Fibroblast of skin of left biceps (primary cell): ENCODE measurements at regions not wholly inside any gene's neighbourhood (a gene's known extent, or its start where the extent isn't known, plus 50 kb on each side); places are given as distances from the start of the nearest gene placed in this dataset.
"Not testable (repeated sequence)": the region's sequence is repeated elsewhere in the genome, so short reads cannot be mapped to it uniquely, and the experiment has no call there.

Experiments used
- DNase-seq, 2 experiments: peaks; one replicate each; pipeline ENCODE4 v3.0.0-alpha.2; 2013; ENCODE audit warnings: low read depth in 2 of 2

DNA sequence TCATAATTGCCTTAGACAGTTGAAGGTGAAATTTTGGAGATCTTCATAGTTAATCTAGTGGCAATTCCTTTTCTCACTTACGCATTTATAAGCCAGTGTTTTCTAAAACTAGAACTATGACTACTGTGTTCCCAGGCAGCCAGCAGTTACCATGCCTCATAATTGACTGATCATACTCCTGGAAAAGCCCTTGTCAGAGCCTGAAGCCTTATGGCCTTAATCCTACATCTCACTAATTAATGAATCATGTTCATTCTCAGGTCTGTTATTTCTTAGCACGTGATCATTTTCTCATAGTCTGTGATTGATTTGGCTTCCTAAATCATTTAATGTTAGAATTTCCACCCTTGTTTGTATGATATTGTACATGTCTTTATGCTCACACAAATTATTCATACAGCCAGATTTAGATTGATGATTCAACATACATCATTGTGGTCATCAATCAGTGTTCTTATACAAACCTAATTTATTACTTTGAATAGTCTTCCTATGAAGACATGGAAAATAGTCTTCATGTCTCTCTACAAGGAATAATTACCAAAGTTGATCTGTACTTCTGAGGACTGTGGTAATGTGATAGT is 132.6 kb upstream of the ASCC3 start:
- DNase-seq: no peak

DNA sequence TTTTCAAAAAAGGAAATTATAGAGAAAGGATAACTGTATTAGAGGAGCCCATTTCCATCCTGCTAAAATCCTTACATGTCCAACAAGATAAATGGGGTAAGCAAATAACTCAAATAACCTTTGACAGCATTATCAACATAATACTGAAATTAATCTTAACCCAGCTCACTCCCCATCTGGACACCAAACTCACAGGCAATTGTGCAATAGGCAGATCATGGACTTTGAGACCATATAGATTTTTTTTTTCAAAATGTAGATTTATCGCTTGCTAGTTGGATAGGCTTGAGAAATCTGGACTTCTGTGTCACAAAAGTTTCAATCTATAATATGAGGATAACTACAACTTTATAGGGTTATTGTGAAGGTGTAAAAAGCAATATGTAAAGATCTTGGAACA is 134.4 kb upstream of the ASCC3 start:
- no peak for DNase-seq

DNA sequence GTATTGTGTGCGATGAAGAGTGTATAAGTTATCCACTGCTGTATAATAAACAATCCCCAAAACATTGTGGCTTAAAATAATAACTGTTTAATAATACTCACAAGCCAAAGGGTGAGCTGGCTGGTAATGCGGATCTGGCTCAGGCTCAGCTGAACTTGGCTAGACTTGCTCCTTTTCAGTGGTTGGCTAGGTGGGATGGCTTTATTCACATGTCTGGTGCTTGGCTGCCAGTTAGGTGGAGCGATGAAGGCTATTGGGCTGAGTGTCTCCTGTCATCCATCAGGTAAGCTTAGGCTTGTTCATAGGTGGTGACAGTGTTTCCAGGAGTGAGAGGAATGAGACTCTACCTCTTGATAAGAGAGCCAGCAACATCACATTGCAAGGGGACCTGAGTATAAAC is 135.0 kb upstream of the ASCC3 start:
- no peak for DNase-seq

DNA sequence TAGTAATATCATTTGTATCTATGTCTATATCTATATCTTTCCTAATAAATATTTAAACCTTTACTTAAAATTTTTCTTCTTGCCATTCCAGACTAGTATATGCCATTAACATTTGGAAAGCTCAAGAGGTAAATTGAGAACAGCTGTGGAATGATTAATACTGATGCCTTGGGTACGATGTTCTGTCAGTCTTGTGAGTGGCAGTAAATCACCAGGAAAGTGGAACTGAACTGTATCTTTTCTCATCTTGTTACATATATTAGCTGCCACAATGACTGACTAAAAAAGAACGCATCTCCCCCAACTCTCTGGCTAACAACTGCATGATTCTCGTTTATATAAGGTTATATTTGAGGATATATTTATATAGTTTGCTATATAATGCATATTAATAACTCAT is 137.0 kb upstream of the ASCC3 start:
- DNase-seq: no peak

DNA sequence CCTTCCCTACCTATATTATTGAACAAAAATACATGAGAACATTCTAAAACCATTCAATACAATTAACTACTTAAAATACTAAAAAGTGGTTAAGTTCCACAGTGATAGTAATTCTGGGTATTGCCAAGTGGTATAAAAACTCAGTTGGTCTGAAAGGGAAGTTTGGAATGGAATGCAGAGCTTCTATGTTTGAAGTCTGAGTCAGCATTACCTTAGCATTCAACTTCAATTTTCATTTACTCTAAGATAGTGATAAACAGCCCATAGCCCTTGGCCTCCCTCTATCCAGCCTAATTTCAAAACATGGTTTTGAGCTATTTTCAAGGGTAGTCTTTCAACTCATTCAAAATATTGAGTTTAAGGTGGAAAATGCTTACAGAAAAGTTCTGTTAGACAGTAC is 140.4 kb upstream of the ASCC3 start:
- DNase-seq: no peak

DNA sequence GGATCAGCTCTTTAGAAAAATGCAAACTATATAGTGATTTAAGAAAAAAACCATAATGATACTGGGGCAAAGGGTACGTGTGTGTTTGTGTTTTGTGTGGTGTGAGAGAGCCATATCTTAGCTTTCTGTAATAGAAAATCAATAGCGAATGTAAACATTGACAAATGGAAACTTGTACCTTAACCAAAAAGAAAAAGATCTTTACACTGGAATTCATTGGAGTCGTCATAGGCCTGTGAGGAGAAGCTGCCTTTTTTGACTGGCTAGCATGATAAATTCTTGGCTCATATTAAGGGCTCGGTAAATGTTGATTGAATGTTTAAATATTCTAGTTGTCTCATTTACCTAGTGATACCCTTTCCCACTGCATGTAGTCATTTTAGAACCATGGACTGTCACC is 161.8 kb upstream of the ASCC3 start:
- DNase-seq: no peak

DNA sequence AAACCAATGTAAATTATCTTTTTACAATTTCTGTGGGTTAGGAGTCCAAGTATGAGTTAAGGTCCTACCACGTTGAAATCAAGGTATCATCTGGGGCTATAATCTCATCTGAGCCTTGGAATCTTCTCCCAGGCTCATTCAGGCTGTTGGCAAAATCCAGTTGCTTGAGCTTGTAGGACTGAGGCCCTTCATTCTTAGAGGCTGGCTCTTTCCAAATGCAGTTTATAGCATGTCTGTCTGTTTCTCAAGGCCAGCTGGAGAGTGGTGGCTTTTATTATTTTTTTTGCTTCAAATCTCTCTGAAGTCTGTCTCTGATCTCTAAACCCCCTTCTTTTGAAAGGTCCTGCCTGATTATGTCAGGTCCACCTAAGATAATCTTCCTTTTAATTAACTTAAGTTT is 177.2 kb upstream of the ASCC3 start:
- DNase-seq: no peak

DNA sequence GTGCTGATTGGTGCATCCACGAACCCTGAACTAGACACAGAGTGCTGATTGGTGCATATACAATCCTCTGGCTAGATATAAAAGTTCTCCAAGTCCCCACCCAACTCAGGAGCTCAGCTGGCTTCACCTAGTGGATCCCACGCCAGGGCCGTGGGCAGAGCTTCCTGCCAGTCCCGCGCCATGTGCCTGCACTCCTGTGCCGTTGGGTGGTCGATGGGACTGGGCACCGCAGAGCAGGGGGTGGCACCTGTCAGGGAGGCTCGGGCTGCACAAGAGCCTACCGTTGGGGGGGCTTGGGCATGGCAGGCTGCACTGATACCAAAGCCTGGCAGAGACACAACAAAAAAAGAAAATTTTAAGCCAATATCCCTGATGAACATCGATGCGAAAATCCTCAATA is 185.4 kb upstream of the ASCC3 start:
- no peak for DNase-seq

DNA sequence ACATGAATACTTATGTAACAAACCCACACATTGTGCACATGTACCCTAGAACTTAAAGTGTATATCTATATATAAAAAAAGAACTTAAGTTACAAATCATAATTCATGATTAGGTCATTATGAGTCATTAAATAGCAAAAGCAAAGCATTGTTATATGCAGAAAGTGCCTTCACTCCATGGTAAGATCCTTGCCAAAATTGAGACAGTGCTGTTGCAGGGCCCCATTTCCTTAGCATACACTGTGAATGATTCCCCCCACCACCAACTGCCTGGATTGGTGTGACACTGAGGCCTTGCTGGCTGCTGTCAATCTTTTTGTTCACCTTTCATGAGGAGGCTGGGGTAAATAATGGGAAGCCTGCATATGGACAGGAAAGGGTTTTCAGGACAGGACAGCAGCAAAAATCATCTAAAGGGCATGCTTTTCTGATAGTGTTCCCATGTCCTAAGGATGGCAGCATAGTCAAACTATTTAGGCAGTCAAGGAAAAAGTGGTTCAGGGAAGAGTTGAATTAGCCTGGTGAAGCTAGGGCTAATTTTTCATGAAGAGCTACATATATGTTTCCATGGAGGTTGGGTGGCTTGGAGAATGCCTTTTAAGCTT is 188.2 kb upstream of the ASCC3 start:
- no peak for DNase-seq

DNA sequence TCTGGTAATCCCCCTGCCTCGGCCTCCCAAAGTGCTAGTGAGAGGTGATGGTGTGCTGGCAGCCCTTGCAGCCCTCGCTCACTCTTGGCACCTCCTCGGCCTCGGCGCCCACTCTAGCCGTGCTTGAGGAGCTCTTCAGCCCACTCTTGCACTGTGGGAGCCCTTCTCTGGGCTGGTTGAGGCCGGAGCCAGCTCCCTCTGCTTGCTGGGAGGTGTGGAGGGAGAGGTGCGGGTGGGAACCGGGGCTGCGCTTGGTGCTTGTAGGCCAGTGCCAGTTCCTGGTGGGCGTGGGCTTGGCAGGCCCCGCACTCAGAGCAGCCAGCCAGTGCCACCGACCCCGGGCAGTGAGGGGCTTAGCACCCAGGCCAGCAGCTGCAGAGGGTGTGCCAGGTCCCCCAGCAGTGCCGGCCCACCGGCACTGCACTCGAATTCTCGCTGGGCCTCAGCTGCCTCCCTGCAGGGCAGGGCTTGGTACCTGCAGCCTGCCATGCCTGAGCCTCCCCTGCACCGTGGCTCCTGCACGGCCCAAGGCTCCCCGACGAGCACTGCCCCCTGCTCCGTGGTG is 189.0 kb upstream of the ASCC3 start:
- DNase-seq: no peak

DNA sequence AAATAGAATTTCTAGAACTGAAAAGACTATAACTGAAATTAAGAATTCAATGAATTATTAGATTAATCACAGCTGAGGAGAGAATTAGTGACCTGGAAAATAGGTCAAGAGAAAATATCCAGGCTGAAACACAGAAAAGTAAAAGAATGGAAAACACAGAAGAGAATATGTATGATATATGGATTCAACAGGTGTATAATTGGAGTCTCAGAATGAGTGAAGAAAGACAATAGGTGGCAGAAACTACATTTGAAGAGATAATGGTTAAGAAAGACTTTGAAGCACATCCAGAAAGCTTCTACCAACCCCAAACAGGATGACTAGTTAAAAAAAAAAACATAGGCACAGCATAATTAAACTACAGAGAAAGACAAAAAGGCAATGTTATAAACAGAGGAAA is 196.2 kb upstream of the ASCC3 start:
- no peak for DNase-seq

DNA sequence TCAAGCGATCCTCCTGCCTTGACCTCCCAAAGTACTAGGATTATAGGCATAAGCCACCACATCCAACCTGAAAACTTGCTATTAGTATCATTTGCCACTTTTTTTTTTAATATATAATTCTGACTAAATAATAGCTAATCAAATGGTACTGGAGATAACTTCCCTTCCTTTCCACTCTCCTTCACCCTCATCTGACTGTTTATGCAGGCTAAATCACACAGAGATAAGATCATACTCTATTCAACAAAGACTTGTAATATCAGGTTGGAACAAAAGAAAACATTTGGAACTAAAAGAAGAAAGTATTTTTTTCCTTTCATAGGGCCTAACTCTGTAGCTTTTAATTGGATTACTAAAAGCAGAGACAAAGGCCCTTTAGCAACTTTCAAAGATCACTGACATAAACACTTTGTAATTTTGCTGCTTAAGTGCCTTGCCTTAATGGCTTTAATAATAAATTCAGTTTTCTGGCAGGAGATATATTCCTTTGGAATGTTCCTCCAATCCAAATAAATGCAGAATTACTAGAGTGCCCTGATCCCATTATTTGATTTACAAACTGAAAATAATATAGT is 198.7 kb upstream of the ASCC3 start:
- no peak for DNase-seq

DNA sequence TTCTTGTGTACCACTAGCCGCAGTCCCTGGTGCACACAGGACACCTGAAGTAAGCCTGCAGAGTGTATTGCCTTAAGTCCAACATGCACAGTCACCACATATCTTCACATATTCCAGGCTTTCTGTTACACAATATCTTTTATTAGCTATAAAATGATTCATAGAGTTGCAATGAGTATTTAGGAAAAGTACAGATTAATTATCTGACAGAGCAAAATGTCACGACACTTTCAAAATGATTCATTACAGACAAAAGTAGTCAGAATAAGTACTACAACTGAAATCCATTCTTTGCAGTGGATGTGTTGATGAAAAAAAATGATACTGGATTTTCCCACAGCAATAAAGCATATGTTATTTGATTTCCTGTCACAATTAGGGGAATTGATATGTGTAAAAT is 199.5 kb upstream of the ASCC3 start:
- DNase-seq: peak; percentile 31 to 34

DNA sequence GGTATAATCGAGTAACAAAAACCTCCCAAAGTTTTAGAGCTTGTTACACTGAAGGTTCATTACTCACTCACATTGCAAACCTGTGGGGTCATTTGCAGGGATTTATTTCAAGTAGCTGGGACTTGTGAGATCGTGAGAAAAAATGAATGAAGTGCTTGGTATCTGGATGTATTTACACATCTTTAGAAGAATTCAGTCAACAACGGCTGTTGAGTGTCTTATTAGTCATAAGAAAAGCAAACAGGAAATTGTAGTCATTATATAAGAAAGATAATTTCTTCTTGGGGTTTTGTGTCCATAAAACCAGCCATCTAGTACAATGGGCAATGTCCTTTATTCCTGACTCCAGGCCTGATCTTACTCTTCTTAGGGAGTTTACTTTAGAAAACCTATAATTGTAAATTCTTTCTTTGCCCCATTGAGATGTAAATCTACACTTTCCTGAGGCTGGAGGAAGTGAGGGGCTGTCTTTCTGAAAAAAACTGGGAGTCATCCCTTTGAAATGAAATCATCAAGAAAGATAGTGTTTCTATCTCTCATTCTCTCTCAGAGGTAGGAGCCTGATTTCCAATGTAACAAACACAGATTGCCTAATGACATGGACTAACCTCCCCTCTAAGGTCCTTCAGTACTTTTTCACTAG is 202.5 kb upstream of the ASCC3 start:
- DNase-seq: peak; percentile 8 to 16

DNA sequence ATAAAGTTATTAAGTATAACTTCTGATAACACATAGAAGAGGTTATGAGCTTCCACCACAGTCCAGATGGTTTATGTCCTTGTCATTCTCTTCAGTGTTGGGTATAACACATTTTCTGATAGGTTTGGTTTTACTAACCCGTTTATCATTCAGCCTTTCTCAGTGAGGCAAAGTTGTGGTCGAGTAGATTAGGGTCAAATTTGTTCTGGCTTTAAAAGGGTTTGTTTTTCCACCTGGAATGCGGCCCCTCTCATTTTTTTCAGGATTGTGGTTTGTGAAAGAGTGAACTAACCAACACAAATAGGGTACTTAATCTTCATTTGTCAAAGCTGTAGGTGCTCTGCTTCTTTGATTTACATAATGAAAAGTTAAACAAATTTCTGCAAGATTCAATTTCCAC is 204.2 kb upstream of the ASCC3 start:
- DNase-seq: no peak

DNA sequence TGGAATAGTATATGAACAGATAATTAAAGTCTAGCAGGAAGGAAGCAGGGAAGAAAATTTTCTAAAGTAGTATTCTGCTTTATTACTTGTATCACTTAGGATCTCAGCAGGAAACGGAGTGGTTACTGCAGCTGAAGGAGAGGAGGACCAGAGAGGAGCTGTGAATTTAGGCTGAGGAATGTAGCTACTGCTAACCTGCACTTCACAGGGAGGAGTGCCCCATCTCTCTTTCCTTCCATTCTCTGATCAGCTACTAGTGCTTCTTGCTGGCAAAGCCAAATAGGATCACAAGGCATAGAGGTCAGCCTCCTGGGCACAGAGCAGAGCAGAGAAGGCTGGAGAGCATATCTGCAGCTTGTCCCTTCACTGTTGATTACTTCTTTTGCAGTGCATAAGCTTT is 205.3 kb upstream of the ASCC3 start:
- no peak for DNase-seq

DNA sequence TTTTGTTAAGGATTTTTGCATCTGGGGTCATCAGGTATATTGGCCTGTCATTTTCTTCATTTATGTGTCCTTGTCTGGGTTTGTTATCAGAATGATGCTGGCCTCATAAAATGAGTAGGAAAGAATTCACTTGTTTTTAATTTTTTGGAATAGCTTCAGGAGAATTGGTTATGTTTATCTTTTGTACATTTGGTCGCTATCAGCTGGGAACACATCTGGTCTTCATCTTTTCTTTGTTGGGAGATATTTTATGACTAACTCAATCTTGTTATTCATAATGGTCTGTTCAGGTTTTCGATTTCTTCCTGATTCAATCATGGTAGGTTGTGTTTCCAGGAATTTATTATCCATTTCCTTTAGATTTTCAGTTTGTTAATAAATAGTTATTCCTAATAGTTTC is 207.5 kb upstream of the ASCC3 start:
- no peak for DNase-seq

DNA sequence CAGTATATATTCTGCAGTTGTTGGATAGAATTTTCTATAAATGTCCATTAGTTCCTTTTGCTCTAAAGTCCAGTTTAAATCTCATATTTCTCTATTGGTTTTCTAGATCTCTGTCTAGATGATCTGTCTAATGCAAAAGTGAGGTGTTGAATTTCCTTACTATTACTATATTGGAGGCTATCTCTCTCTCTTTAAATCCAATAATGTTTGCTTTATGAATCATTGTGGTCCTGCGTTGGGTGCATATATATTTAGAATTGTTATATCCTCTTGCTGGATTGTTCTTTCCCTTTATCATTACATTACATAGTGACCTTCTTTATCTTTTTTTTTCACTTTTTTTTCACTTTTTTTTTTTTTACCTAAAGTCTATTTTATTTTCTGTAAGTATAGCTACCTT is 208.5 kb upstream of the ASCC3 start:
- no peak for DNase-seq

DNA sequence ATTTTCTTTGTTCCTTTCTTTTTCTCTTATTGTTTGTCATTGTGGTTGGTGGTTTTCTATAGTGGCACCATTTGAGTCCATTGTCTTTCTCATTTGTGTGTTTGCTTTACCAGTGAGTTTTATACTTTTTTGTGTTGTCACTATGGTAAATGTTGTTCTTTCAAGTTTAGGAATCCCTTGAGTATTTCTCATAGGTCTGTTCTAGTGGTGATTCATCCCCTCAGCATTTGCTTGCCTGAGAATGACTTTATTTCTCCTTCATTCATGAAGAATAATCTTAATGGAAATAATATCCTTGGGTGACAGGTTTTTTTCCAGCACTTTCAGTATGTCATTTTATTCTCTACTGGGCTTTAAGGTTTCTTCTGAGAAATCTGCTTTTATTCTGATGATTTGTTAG is 209.2 kb upstream of the ASCC3 start:
- DNase-seq: no peak

DNA sequence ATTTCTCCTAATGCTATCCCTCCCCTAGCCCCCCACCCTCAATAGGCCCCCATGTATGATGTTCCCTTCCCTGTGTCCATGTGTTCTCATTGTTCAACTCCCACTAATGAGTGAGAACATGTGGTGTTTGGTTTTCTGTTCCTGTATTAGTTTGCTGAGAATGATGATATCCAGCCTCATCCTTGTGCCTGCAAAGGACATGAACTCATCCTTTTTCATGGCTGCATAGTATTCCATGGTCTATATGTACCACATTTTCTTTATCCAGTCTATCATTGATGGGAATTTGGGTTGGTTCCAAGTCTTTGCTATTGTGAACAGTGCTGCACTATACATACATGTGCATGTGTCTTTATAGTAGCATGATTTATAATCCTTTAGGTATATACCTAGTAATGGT is 217.5 kb upstream of the ASCC3 start:
- not testable (repeated sequence) for DNase-seq

DNA sequence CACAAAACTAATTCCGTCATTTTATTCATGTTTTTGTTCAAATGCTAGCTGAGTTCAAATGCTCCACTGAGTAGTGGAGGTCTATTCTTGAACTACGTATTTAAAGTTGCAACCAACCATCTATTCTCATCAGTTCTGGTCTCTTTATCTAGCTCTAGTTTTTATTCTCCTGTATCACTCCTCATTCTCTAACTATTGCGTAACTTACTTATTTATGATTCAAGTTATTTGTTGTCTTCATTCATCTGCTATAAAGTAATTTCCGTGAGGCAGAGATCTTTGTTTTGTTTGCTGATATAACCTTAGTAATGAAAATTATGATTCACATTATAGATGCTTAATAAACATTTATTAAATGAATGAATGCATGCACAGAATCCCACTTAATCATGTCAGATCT is 221.6 kb upstream of the ASCC3 start:
- no peak for DNase-seq

DNA sequence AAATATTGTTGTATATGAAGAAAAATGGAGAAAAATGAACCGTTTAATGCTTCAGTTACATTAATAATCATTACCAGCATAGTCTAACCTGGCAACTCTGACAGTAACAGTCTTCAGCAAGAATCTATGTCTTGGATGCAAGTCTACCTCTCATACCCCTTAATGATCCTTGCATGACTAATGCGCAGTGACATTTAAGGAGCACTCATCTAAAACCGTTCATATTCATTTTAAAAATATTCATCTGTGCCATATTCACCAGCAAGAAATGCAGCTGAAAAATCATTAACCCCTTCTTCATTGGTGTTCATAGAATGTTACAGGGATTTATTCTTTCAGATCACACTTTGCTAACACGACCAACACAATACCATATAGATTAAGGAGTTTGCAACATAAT is 227.2 kb upstream of the ASCC3 start:
- no peak for DNase-seq

DNA sequence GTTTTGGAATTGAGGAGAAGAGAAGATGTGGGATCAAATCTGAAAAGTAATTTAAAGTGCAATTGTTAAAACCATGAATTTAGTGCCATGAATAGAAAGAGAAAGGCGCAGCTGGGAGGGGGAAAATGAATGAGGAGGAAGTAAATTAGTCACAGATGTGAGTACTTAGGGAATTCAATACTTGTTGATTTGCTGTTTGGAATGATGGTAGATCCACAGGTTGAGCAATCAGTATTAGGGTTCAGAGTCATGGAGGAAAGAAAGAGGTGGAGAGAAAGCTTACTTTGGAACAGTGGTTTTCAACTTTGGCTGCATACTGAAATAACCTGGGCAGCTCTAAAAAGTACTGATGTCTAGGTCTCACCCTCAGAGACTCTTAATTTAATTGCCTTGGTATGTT is 229.7 kb upstream of the ASCC3 start:
- peak; percentile 15 to 32 for DNase-seq
